SU-DHL-6 (cell line): ENCODE measurements at regions not wholly inside any gene's neighbourhood (a gene's known extent, or its start where the extent isn't known, plus 50 kb on each side); places are given as distances from the start of the nearest gene placed in this dataset.

Experiments used
- H2AFZ ChIP-seq: fragments of 200-600 bp; sonication (generic); 2 replicates; pipeline ENCODE4 v1.6.1; 2014; ENCODE audit warnings: low read depth, mild to moderate bottlenecking, moderate library complexity, mixed read lengths, antibody characterized with exemption, low read length; ENCODE audit not compliant: severe bottlenecking
- H3F3A ChIP-seq: fragments of 200-600 bp; shearing (Covaris generic); 2 replicates; pipeline ENCODE4 v1.6.0; 2016; ENCODE audit warnings: antibody characterized with exemption, mild to moderate bottlenecking; ENCODE audit not compliant: insufficient read depth
- H3K27ac ChIP-seq: fragments of 200-600 bp; sonication (generic); 2 replicates; pipeline ENCODE4 v1.5.1; 2016; ENCODE audit warnings: low read depth, mild to moderate bottlenecking, low read length, moderate library complexity, mixed read lengths
- H3K27me3 ChIP-seq: fragments of 200-600 bp; sonication (generic), shearing (Covaris generic); 2 replicates; pipeline ENCODE4 v1.6.0; 2014; ENCODE audit warnings: mild to moderate bottlenecking, low read length
- H3K36me3 ChIP-seq: fragments of 200-600 bp; sonication (generic); 2 replicates; pipeline ENCODE4 v1.6.1; 2014; ENCODE audit warnings: mild to moderate bottlenecking, low read length, mixed read lengths
- H3K4me2 ChIP-seq: fragments of 300-600, 200-600 bp; shearing (Covaris generic), sonication (generic); 2 replicates; pipeline ENCODE4 v1.6.0; 2014; ENCODE audit warnings: low read length, low read depth, mild to moderate bottlenecking; ENCODE audit not compliant: poor library complexity, severe bottlenecking
- H3K4me3 ChIP-seq: fragments of 200-600 bp; sonication (generic); 2 replicates; pipeline ENCODE4 v1.5.1; 2014; ENCODE audit warnings: antibody characterized with exemption, low read length, mild to moderate bottlenecking, mixed read lengths; ENCODE audit not compliant: insufficient read depth, poor library complexity, severe bottlenecking
- H3K79me2 ChIP-seq: fragments of 200-600 bp; sonication (generic); 2 replicates; pipeline ENCODE4 v1.6.1; 2014; ENCODE audit warnings: mild to moderate bottlenecking, low read length, moderate library complexity; ENCODE audit not compliant: insufficient read depth
- H3K9ac ChIP-seq: fragments of 200-600 bp; sonication (generic); 2 replicates; pipeline ENCODE4 v1.7.0; 2014; ENCODE audit warnings: mild to moderate bottlenecking, low read length
- H3K9me2 ChIP-seq: fragments of 200-600 bp; sonication (generic); replicated peaks from 2 replicates; pipeline ENCODE4 v1.6.1; 2014; ENCODE audit warnings: low read length; ENCODE audit not compliant: insufficient read depth
- H3K9me3 ChIP-seq: fragments of 200-600 bp; sonication (generic); 2 replicates; pipeline ENCODE4 v1.6.1; 2014; ENCODE audit warnings: low read length, mixed read lengths; ENCODE audit not compliant: insufficient read depth
- H4K20me1 ChIP-seq: fragments of 200-600 bp; sonication (generic); 2 replicates; pipeline ENCODE4 v1.6.1; 2014; ENCODE audit warnings: low read depth, mild to moderate bottlenecking, antibody characterized with exemption, low read length, moderate library complexity, mixed read lengths
- CTCF ChIP-seq: fragments of 200-600 bp; sonication (generic); IDR thresholded peaks from one replicate; pipeline ENCODE4 v1.5.1; 2017; ENCODE audit warnings: antibody characterized with exemption, mild to moderate bottlenecking, low read length, moderate library complexity; ENCODE audit not compliant: insufficient read depth, poor library complexity, severe bottlenecking
- EZH2phosphoT487 ChIP-seq: fragments of 200-600 bp; sonication (generic), shearing (Covaris generic); conservative IDR thresholded peaks from 2 replicates; pipeline ENCODE4 v1.6.1; 2018; ENCODE audit warnings: mild to moderate bottlenecking, antibody characterized with exemption, low read length, moderate library complexity, mixed read lengths

GRCh38 chr12:75935539-75936242 lies 95.9 kb downstream of the PHLDA1 start:
- Histone ChIP-seq H3K9me2 (no peaks in the 10 kb centered on the region), H3K4me2 (no peak overlapping the region), H3K36me3 (no peaks in the 10 kb centered on the region), H3F3A (no peaks in the 10 kb centered on the region), H3K27ac (no peak overlapping the region), H3K4me3 (no peak overlapping the region), H3K9me3 (no peaks in the 10 kb centered on the region), H3K27me3 (no peaks in the 10 kb centered on the region), H3K79me2 (no peaks in the 10 kb centered on the region), H2AFZ (no peak overlapping the region), H3K9ac (no peak overlapping the region), H4K20me1 (no peaks in the 10 kb centered on the region)
- TF ChIP-seq EZH2phosphoT487 (no peak), CTCF (no peak)

GRCh38 chr12:75933101-75933500 lies 98.5 kb downstream of the PHLDA1 start:
- H4K20me1 ChIP-seq, result no peaks in the 10 kb centered on the region
- no peak overlapping the region for H3K9ac ChIP-seq
- no peaks in the 10 kb centered on the region for H3K9me3 ChIP-seq
- no peak overlapping the region for H2AFZ ChIP-seq
- no peak overlapping the region for H3K4me3 ChIP-seq
- H3F3A ChIP-seq, result no peaks in the 10 kb centered on the region
- no peaks in the 10 kb centered on the region for H3K9me2 ChIP-seq
- no peaks in the 10 kb centered on the region for H3K36me3 ChIP-seq
- H3K79me2 ChIP-seq, result no peaks in the 10 kb centered on the region
- no peak overlapping the region for H3K4me2 ChIP-seq
- H3K27ac ChIP-seq, result no peak overlapping the region
- H3K27me3 ChIP-seq, result no peaks in the 10 kb centered on the region
- TF ChIP-seq CTCF (no peak), EZH2phosphoT487 (no peak)

- H3K36me3 ChIP-seq, result no peaks in the 10 kb centered on the region
- H3F3A ChIP-seq, result no peaks in the 10 kb centered on the region
- no peak for TF ChIP-seq CTCF
- no peak for TF ChIP-seq EZH2phosphoT487
- H3K4me3 ChIP-seq, result no peak overlapping the region
- no peaks in the 10 kb centered on the region for H3K9me2 ChIP-seq
- no peaks in the 10 kb centered on the region for H4K20me1 ChIP-seq
- H3K9me3 ChIP-seq, result no peaks in the 10 kb centered on the region
- H3K79me2 ChIP-seq, result no peaks in the 10 kb centered on the region
- H3K27me3 ChIP-seq, result no peaks in the 10 kb centered on the region
- no peak overlapping the region for H2AFZ ChIP-seq
- no peak overlapping the region for H3K4me2 ChIP-seq
- no peak overlapping the region for H3K27ac ChIP-seq
- no peak overlapping the region for H3K9ac ChIP-seq
Observed at GRCh38 chr12:75932241-75932640, 99.3 kb downstream of the PHLDA1 start.
